ENCODE measurements at regions not wholly inside any gene's neighbourhood (a gene's known extent, or its start where the extent isn't known, plus 50 kb on each side); places are given as distances from the start of the nearest gene placed in this dataset.
"Not testable (repeated sequence)": the region's sequence is repeated elsewhere in the genome, so short reads cannot be mapped to it uniquely, and the experiment has no call there.

GRCh38 chr2:239558661-239559060 is 157.8 kb upstream of the HDAC4 start:
- no peak for DNase-seq

GRCh38 chr2:239557516-239557915 is 156.7 kb upstream of the HDAC4 start:
- peak; percentile 37 for DNase-seq

- no peak for DNase-seq
These were observed 154.7 kb upstream of the HDAC4 start for GRCh38 chr2:239555571-239555905.

DNA sequence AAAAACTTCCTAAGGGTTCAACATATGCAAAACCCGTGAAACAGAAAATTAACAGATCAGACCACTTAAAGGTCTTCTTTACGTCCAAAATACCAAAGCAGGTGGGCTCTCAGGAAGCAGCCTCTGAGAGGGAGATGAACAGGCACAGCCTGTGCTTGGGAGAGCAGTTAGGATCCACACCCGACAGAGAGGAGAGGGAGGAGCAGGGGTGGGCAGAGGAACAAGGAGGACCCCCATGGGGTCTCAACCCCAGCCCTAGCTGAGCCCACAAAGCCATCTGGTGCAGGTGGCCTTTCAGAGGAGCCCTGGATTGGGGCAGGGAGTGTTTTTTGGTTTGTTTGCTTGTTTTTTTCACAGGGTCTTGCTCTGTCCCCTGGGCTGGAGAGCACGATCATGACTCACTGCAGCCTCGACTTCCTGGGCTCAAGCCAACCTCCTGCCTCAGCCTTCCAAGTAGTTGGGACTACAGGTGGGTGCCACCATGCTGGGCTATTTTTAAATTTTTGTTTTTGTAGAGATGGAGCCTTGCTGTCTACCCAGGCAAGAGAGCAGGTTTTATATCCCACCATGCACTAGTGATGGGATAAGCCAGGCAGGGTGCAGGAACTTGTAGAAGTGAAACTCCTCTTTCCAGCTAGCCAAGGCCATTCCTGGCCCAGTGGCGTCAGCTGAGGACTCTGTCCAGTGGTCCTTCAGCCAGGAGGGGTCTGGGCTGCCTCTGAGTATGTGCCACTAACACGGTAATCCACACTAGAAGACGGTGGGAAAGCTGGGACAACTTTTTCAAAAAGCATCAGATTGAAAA is 154.1 kb upstream of the HDAC4 start:
- no peak for DNase-seq

GRCh38 chr2:239553376-239554000 is 152.7 kb upstream of the HDAC4 start:
- DNase-seq: no peak

- DNase-seq: no peak
These were observed 151.6 kb upstream of the HDAC4 start for GRCh38 chr2:239552213-239552926.

- no peak for DNase-seq
These were observed 150.4 kb upstream of the HDAC4 start for GRCh38 chr2:239551206-239551605.

DNA sequence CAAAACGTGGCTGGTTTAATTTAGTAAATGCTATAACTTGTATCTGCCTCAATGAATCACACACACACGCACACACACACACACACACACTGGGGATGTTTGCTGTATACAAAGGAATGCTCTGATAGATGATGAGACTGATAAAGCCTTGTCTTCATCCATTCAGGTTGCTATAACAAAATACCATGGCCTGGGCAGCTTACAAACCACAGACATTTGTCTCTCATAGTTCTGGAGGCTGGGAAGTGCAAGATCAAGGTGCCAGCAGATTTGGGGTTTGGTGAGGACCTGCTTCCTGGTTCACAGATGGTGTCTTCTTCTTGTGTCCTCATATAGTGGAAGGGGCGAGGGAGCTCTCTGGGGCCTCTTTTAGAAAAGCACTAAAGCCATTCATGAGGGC is 149.5 kb upstream of the HDAC4 start:
- no peak for DNase-seq

GRCh38 chr2:239549711-239550255 is 149.0 kb upstream of the HDAC4 start:
- no peak for DNase-seq

- no peak for DNase-seq
These were observed 148.3 kb upstream of the HDAC4 start for GRCh38 chr2:239548965-239549595.

DNA sequence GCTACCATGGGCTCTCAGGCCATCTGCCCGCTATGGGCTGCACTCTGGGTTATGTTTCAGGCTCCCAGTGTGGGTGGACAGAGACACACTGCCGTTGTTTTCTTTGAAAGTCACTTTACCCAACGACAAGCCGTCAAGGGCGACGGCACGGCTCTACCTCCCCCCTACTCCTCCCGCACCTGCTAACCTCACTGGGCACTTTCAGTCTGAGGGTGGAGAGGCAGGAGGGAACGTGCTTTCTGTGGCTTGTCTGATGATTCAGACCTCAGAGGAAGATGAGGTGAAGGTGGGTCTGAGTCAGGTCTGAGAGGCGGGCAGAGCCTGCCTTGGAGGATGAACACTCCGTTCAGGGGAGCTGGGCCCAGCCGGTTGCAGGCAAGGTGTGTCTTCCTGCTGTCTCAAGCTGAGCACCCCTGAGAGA is 147.6 kb upstream of the HDAC4 start:
- DNase-seq: no peak

- not testable (repeated sequence) for DNase-seq
These were observed 146.3 kb upstream of the HDAC4 start for GRCh38 chr2:239547140-239547539.

- DNase-seq: no peak
These were observed 145.7 kb upstream of the HDAC4 start for GRCh38 chr2:239546541-239546940.

DNA sequence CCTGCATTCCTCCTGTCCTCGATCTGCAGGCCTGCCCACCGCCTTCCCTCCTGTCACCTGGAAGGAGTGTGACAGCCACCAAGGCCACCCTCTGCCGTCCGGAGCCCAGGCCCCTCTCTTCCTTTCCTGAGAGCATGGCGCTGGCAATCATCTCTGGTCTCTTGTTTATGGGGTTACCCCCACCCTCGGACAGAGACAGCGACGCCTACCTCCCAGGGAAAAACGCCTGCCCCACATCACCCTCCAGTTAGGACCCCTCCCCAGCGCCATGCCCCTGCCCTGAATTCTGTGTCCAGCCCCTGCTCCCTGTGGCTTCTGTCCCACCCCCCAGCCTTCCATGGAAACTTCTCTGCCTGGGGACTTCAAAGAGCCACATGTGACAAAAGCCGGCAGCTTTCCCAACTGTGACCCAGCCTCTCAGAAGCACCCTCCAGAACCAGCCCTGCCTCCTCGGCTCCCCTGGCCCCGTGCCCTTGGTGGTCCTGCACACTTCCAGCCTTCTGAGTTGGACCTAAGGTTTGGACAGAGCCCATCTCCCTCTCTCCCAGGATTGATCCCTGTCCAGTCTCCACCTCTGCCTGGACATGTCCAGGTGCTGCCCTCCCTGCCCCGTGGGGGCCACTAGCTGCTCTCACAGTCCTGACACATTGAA is 145.0 kb upstream of the HDAC4 start:
- no peak for DNase-seq

DNA sequence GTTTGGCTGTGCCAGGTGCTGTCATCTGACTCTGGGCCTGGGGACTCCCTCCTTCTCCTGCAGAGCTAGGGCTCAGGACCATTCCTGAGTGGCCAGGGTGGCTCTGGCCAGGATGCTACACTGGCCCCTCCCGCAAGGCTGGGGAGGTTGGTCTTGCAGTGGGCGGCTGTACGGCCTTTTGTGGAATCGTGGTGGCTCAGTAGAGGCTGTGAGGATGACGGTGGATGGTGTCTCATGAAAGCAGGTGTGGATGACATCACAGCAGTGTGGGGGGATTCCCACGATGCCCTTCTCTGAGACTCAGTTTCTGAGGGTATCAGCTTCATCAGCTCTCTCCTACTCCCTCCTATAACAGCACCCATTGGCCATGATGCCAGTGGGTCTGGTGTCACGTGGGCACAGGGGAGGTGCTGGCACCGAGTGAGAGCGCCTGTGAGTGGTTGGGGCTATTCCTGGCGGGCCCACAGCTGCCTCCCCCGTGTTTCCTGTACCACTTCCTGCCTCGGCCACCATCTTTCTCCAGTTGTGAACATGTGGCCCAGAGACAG is 144.2 kb upstream of the HDAC4 start:
- no peak for DNase-seq

GRCh38 chr2:239544143-239544917 is 143.5 kb upstream of the HDAC4 start:
- DNase-seq: no peak

- no peak for DNase-seq
These were observed 142.9 kb upstream of the HDAC4 start for GRCh38 chr2:239543702-239544101.

- no peak for DNase-seq
These were observed 139.4 kb upstream of the HDAC4 start for GRCh38 chr2:239540174-239540573.

DNA sequence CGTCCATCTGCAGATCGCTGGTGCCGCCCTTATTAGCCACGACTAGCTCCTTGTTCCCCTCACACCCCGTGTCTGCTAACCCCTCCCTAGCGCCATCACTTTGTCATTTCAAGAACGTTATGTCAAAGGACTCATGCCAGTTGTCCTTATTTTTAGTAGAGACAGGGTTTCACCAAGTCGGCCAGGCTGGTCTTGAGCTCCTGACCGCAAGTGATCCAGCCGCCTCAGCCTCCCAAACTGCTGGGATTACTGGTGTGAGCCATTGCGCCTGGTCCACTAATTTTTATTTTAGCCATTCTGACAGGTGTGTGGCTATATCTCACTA is 138.9 kb upstream of the HDAC4 start:
- no peak for DNase-seq

DNA sequence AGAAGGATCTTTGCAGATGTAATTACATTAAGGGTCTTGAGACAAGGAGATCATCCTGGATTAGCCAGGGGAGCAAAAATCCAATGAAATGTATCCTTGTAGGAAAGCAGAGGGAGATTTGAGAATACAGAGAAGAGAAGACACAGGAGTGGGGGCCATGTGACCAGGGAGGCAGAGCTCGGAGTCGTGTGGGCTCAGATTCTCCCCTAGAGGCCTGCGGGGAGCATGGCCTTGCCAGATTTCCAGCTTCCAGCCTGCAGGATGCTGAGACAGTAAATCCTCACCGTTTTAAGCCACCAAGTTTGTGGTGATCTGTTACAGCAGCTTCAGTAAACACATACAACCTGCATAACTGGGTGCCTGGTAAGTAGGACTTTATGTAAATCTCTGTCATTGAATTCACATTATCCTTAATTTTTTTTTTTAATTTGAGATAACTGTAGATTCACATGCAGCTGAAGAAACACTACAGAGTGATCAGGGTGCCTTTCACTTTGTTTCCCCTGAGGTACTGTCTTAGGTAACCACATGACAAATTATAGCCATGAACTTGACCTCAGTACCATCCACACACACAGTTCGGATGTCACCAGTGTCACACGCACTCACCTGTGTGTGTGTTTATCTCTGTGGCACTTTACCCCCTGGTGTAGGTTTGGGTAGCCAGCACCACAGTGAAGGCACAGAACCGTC is 138.4 kb upstream of the HDAC4 start:
- DNase-seq: no peak

All from retina (tissue), 1 donor.